ENCODE measurements at regions not wholly inside any gene's neighbourhood (a gene's known extent, or its start where the extent isn't known, plus 50 kb on each side); places are given as distances from the start of the nearest gene placed in this dataset.
"Not testable (repeated sequence)": the region's sequence is repeated elsewhere in the genome, so short reads cannot be mapped to it uniquely, and the experiment has no call there.

DNA sequence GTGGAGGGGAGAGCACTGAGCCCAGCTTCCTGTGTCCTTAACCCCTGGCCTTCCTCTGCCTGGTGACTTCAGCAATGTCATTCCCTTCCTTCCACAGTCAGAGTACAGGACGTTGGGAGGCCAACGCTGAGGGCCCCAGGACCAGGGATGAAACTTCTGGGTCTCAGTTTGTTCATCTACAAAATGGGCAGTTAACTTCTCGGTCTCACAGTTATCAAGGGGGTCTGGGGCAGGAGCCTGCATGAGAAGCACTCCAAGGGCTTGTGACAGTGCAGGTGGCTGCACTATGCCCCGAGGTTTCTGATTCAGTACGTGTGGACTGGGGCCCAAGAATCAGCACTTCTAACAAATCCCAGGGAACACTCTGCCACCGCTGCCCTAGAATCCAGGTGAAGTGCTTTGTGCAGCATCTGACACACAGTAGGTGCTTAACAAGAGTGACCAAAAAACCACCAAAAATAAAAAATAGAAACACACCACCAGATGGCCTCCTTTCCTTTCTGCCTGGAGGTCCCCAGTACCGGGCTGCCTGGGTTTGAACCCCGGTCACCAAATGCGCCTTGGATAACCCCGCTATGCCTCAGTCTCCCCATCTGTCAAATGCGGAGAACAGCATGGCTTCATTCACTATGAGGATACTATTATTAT is 80.4 kb downstream of the RFLNA start:
- H3K4me3 ChIP-seq (ENCODE audit: low read depth, low read length): no peak overlapping the region
- TF ChIP-seq, protein P1, sequence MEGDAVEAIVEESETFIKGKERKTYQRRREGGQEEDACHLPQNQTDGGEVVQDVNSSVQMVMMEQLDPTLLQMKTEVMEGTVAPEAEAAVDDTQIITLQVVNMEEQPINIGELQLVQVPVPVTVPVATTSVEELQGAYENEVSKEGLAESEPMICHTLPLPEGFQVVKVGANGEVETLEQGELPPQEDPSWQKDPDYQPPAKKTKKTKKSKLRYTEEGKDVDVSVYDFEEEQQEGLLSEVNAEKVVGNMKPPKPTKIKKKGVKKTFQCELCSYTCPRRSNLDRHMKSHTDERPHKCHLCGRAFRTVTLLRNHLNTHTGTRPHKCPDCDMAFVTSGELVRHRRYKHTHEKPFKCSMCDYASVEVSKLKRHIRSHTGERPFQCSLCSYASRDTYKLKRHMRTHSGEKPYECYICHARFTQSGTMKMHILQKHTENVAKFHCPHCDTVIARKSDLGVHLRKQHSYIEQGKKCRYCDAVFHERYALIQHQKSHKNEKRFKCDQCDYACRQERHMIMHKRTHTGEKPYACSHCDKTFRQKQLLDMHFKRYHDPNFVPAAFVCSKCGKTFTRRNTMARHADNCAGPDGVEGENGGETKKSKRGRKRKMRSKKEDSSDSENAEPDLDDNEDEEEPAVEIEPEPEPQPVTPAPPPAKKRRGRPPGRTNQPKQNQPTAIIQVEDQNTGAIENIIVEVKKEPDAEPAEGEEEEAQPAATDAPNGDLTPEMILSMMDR (IDR thresholded peaks at IDR 0.05; ENCODE audit: low read depth, low read length, missing control alignments): no peak
- in situ Hi-C loops (cut with HindIII; ENCODE audit: low sequenced_read_pairs): no loop called here
- no peak for DNase-seq (ENCODE audit: low read depth)

DNA sequence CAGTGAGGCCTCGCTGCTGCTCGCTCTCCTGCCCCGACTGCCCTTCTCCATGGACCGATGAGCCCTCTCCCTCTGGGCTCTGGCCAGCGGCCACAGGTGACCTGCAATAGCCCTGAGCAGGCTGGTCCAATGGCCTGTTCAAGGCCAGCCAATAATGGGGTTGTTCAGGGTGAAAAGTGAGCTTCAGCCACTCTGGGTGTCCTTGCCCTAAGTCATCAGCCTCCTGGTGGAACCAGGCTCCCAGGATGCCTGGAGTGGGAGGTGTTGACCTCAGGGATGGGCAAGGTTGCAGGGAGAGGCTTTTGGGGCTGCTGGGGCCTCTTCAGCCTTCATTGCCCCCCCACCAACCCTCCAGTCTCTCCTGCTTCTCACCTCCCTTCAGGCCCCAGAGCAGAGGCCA is 79.7 kb downstream of the RFLNA start:
- no peak for DNase-seq (ENCODE audit: low read depth)
- TF ChIP-seq, protein P1 (IDR thresholded peaks at IDR 0.05; ENCODE audit: low read depth, low read length, missing control alignments): no peak
- no peak overlapping the region for H3K4me3 ChIP-seq (ENCODE audit: low read depth, low read length)
- in situ Hi-C loops (cut with HindIII; ENCODE audit: low sequenced_read_pairs): no loop called here

DNA sequence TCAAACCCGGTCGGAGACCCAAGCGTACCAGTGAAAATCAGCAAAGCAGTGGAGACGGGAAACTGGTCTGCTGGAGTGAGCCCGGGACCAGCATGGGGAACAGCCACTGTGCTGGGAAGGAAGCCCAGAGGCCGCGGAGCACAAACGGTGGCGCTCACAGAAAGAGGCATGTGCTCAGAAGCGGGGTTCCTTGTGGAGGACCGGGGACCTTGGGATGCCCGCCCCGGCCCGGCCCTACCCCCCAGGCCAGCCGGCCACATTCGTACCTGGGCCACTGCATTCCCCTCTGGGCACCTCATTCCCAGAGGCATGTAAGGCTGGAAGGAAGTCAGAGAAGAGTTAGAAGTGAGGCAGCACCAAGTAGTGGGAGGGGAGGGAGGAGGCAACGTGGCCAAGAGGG is 79.3 kb downstream of the RFLNA start:
- TF ChIP-seq, protein P1 (IDR thresholded peaks at IDR 0.05; ENCODE audit: low read depth, low read length, missing control alignments): no peak
- no peak overlapping the region for H3K4me3 ChIP-seq (ENCODE audit: low read depth, low read length)
- DNase-seq (ENCODE audit: low read depth): no peak
- in situ Hi-C loops (cut with HindIII; ENCODE audit: low sequenced_read_pairs): no loop called here

DNA sequence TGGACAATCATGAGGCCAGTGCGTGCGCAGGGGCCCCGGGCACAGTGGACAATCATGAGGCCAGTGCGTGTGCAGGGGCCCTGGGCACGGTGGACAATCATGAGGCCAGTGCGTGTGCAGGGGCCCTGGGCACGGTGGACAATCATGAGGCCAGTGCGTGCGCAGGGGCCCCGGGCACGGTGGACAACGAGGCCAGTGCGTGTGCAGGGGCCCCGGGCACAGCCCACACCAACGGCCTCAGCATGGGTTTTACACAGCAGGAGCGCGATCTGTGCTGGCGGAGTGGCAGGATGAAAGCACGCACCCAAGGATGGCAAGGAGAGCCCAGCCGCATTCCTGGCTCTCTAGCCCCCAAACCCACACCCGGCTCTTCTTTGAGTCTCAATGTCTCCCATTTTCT is 78.8 kb downstream of the RFLNA start:
- in situ Hi-C loops (cut with HindIII; ENCODE audit: low sequenced_read_pairs); H3K4me3 ChIP-seq (ENCODE audit: low read depth, low read length); DNase-seq (ENCODE audit: low read depth): not testable (repeated sequence)

DNA sequence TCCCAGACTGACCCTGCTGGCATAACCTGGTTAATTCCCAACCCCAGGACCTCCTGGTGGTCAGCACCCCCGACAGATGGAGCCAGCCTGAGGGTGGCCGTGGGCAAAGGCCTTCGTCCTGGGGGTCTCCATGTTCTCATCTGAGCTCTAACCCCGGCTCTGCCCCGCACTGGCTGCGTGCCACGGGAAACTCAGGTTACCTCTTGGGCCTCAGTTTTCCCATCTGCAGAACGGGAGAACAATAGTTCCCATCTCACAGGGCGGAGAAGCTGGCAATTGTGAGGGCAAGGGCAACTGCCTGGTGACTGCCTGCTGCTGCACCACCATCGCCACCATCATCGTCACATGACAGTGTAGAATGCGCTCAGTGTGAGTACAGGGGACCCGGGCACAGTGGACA is 77.9 kb downstream of the RFLNA start:
- in situ Hi-C loops (cut with HindIII; ENCODE audit: low sequenced_read_pairs): no loop called here
- TF ChIP-seq, protein P1 (IDR thresholded peaks at IDR 0.05; ENCODE audit: low read depth, low read length, missing control alignments): no peak
- H3K4me3 ChIP-seq (ENCODE audit: low read depth, low read length): no peak overlapping the region
- DNase-seq (ENCODE audit: low read depth): no peak

DNA sequence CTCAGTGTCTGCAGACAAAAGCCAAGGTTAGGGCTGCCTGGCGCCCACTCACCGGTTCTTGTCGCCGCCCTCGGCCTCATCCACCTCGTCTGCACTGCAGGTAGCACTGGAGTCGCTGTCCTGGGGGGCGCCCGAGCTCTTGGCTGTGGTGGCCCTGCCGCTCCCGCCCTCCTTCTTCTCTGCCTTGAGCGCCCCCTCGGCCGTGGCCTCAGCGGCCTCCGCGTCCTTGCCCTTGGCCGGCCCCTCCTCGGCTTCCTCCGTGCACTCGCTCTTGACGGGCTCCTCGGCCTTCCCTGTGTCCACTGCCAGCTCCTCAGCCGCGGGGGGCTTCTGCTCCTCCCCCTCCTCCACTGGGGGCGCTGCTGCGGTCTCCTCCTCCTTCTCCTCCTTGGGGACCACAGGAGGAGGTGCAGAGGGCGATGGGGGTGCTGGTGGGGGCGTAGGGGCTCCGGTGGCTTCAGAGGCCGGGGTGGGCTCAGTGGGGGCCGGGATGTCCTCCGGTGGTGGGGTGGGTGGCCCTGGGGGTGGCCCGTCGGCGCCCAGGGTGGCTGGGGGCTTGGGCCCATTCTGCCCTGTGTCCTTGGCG is 77.2 kb downstream of the RFLNA start:
- no peak for DNase-seq (ENCODE audit: low read depth)
- H3K4me3 ChIP-seq (ENCODE audit: low read depth, low read length): no peak overlapping the region
- in situ Hi-C loops (cut with HindIII; ENCODE audit: low sequenced_read_pairs): no loop called here
- TF ChIP-seq, protein P1 (IDR thresholded peaks at IDR 0.05; ENCODE audit: low read depth, low read length, missing control alignments): no peak

DNA sequence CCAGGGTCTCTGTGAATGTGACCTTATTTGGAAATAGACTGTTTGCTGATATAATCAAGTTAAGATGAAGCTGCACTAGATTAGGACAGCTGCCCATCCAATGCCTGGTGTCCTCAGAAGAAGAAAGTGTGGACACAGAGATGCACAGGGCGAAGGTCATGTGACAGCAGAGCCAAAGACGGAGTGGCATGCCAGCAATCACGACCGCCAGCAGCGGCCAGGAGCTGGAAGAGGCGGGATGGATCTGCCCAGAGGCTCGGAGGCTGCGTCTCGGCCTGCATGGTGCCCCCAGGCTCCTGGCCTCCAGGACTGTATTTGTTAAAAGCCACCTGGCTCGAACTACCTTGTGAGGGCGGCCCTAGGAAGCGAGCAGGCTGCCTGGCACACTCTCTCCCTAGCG is 76.5 kb downstream of the RFLNA start:
- TF ChIP-seq, protein P1 (IDR thresholded peaks at IDR 0.05; ENCODE audit: low read depth, low read length, missing control alignments): no peak
- in situ Hi-C loops (cut with HindIII; ENCODE audit: low sequenced_read_pairs): no loop called here
- DNase-seq (ENCODE audit: low read depth): no peak
- H3K4me3 ChIP-seq (ENCODE audit: low read depth, low read length): no peak overlapping the region
